T1000 (cell line): ENCODE measurements at regions not wholly inside any gene's neighbourhood (a gene's known extent, or its start where the extent isn't known, plus 50 kb on each side); places are given as distances from the start of the nearest gene placed in this dataset.
"Not testable (repeated sequence)": the region's sequence is repeated elsewhere in the genome, so short reads cannot be mapped to it uniquely, and the experiment has no call there.

Source experiments
- DNase-seq: peaks from one replicate; lab custom pipeline; 2025; ENCODE audit warnings: mixed read lengths; lab: John Stamatoyannopoulos, UW

DNA sequence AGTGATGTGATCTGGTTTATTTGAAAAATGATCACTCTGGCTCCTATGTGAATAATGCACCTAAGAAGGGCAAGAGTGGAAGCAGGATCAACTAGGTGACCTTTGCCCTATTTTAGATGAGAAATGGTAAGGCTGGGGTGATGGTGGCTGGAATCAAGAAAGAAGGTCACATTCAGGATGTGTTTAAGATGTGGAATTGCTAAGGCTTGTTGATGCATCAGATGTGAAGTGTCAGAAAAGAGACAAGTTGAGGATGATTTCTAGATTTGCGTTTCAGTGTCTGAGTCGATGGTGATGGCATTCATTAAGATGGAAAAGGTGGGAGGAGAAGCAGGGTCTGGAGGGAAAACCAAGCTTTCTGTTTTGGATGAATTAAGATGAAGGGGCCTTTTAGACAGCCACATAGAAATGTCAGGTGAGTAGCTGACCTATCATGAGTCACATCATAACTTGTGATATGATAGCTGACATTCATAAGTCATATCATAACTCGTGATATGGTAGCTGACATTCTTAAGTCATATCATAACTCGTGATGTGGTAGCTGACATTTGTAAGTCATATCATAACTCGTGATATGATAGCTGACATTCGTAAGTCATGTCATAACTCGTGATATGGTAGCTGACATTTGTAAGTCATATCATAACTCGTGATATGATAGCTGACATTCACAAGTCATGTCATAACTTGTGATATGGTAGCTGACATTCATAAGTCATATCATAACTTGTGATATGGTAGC is 101.2 kb upstream of the SEC11C start:
- no peak for DNase-seq

DNA sequence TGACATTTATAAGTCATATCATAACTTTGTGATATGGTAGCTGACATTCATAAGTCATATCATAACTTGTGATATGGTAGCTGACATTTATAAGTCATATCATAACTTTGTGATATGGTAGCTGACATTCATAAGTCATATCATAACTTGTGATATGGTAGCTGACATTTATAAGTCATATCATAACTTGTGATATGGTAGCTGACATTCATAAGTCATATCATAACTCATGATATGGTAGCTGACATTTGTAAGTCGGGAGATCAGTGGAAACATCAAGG is 100.7 kb upstream of the SEC11C start:
- not testable (repeated sequence) for DNase-seq

DNA sequence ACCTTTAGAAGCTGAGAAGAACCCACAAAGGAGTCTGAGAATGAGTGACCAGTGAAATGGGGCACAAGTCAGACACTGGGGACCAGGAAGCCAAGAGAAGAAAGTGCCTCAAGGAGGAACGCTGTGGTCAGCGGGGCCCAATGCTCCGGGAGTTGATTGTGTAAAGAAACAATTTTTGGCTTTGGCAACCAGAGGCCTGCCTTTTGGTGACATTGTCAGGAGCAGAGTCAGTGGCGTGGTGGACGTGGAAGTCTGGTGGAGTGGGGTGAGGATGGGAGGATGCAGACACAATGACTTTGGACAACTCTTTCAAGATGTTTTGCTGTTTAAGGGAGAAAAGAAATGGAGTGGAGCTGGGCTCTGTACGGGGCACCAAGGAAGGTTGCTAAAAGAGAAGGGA is 100.2 kb upstream of the SEC11C start:
- DNase-seq: no peak

DNA sequence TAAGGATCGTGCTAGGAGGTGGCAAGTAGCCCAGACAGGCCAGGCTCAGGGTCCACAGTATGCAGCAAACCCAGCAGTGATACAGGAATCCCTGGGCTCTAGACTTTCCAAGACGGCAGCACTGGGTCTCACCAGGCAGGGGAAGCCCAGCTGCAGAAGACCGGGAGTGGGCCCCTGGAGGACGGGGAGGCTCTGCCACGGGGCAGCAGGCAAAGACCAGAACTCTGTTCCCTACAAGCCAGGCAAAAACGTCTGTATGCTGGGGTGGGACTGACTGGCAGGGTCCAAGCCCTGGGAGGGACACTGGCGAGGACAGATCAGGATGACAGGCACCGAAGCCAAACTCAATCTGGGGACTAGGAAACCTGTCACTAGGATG is 98.9 kb upstream of the SEC11C start:
- no peak for DNase-seq

DNA sequence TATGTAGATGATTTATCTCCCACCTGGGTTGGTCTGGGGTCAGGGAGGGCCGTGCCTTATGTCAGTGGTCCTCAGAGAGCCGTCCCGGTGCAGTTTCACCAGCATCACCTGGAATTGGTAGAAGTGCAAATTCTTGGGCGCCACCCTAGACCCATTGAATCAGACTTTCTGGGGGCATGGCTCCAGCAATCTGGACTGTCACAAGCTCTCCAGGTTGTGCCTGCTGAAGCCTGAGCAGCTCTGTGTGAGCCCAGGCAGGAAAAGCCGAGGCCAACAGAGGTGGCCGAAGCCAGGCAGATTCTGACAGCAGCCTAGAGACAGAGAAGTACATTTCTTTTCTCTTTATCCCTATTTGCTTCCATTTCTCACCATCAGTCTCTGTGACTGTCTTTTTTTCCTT is 98.4 kb upstream of the SEC11C start:
- no peak for DNase-seq

DNA sequence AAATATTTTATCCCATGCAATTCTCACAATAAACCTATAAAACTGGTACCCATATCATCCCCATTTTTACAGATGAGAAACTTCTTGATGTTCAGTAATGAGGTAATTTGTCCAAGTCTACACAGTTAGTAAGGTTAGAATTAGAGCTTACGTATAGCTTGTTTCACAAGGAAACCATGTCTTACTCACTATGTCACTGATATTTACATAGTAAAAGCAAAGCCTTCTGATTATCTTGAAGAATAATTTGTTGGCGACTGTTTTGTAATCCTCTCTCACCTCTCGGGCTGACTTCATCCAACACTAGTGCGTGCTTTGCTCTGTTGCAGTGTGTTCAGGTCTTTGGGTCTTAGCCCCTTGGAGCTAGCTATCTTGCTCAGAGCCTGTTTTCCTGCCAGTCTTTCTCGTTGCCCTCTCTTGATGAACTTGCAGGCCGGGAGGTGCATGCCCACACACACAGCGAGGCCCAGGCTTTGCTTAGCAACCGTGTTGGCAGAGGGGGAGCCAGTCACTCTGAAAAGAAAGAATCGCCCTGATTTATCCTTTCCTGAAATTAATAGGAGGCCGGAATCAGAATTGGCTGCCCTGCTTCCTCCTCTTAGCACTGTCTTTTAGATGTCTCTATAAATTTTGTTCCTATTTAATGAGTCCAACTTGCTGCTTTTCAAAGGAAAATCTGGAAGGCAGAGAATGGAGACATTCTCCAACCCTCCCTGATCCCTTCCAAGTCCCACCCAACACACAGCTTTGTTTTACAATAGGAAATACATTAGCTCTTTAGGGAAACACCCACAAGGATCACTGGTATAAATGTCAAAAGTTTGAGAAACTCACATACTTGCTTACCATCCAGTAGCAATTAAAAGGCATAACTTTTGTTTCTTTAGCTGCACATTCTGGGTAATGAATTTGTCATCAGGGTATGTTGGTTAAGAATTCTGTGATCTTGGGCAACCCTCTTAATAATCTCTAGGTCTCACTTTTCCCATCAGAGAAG is 97.6 kb upstream of the SEC11C start:
- DNase-seq: no peak

DNA sequence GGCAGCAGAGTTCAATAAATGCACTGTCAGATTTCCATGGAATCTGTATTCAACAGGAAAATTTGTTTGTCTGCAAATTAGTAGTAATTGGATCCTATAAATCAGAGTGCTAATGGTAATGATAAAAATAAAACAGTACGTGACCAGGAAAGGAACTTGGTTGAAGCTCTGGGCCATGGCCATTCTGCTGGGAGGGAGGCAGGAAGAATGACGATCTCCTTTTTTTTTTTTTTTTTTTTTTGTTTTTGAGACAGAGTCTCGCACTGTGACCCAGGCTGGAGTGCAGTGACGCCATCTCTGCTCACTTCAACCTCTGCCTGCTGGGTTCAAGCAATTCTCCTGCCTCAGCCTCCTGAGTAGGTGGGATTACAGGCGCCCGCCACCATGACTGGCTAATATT is 94.8 kb upstream of the SEC11C start:
- DNase-seq: no peak

DNA sequence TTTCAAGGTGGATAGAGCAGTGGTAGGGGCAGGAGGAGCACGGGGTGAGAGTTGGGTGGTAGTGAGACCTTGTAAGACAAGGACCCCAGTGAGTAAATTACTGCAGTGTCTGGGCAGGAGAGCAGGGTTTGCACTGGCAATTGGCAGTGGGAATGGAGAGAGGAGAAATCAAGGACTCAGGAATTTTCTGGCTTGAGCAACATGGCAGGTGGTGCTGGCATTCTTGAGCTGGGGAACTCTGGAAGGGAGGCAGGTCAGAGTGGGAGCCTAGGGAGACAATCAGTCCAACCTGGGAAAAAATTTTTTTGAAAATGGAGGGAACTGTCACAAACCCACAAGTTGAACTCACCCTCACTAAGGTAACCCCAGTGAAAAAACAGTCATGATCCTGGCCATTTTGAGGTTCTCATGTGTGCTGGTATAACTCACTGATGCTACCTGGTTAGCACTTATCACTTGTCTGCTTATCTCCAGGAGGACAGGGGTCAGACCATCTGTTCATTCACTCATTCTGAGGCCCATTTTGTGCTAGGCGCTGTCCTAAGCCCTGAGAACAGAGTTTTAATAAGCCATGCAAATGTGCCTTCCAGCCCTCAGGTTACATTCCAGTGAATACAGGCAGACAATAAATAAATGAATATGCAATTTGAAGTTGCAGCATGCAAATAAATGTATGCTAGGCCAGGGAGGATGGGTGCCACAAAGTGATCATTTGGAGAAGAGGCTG is 92.2 kb upstream of the SEC11C start:
- DNase-seq: no peak

DNA sequence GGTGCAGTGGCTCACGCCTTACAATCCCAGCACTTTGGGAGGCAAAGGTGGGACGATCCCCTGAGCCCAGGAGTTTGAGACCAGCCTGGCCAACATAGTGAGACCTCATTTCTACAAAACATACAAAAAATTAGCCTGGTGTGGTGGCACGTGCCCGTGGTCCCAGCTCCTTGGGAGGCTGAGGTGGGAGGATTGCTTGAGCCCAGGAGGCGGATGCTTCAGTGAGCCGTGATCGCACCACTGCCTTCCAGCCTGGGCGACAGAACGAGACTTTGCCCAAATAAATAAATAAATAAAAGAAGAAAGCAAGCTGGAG is 91.7 kb upstream of the SEC11C start:
- no peak for DNase-seq

DNA sequence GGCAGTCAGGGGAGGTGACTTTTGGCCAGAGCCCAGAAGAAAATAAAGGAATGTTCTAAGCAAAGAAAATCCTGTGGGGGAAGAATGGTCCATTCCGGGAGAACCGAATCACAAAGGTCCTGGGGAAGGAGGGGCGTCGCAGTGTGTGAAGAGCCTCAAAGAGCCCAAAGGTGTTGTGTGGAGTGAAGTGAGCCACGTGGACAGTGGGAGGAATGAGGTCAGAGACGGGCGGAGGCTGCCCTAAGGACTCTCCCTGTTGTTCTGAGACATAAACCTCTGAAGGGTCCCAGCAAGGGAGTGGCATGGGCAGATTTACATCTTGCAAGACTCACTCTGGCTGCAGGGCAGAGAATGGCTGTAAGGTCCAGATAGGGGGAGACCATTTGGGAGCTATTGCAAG is 91.3 kb upstream of the SEC11C start:
- no peak for DNase-seq

DNA sequence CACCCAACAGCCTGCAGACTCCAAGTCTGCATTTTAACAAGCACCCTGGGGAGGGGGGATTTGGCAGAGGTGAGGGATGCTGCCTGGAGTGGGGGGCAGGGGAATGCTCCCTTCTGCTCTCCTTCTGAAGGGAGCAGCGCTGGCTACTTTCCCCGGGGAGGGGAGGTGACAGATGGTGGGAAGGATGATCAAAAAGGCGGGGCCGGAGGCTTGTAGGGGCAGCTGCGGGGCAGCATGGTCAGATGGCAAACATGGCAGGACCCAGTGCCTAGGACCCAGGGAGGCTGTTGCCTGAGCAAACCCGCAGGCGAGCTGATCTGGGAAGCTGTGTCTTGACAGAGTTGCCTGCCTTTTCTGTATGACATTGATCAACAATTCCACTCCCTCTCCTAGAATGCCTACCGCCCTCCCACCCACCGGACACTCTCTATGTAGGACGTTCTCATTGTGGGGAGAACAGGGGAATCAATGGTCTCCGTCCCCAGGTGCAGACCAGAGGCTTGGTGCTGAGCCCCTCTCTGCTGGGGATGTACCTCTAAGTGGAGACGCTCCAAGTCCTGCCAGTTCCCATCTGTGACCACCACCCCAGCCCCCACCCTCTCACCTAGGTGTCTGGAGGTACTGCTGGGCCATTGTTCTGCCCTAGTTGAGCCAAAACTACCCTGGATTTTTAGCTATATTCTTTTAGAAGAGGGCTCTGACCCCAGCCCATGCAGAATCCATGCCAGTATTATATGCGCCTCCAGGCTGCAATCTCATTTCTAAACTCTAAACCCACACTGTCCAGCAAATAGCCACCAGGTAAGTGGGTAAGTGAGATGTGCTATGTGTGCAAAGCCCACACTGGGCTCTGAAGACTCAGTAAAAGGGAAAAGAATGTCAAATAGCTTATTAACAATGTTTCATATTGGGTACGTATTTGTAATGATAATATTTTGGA is 89.7 kb upstream of the SEC11C start:
- DNase-seq: no peak

DNA sequence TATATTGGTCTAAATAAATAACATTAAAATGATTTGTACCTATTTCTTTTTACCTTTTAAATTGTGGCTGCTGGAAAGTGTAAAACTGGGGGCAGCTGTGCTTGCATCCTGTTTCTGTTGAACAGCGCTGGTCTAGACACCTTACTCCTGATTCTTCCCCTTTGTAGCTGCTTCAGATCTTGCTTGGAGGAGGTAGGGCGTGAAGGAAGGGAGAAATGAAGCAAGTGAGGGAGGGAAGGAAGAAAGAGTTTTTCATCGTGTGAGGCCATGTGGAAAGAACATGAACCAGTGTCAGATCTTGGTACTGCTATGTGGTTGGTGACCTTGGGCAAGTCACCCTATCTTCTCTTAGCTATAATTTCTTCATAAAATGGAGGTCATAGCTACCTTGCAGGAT is 89.0 kb upstream of the SEC11C start:
- DNase-seq: no peak

DNA sequence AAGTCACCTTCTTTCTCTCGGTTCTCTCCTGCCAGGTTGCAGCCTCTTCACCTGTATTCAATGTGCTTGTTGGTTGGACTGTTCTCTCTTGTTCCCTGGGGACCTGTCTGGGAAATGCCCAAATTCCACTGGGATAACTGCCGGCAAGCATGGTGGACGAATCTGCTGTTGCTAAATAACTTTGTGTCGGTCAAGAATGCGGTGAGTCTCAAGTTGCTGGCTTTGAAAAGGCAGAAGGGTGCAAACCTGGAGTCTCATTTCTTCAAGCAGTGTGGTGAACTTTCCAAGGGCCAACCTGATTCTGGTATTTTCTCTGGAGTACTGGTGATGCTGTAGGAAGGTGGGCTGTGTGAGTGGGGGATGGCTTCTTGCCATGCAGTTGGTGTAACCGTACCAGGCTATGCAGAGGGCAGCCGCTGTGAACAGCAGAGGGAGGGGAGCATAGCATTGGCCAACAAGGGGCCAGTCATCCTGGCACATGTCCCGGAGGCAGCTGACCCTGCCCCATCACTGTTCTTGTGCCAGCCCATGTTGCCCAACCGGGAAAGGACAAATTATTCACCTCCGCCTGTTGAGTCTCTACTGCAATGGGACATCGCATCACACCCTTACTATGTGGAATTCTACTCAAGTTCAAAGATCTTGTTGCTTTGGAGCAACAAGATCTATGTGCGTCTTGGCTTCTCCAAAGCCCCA is 88.1 kb upstream of the SEC11C start:
- no peak for DNase-seq

DNA sequence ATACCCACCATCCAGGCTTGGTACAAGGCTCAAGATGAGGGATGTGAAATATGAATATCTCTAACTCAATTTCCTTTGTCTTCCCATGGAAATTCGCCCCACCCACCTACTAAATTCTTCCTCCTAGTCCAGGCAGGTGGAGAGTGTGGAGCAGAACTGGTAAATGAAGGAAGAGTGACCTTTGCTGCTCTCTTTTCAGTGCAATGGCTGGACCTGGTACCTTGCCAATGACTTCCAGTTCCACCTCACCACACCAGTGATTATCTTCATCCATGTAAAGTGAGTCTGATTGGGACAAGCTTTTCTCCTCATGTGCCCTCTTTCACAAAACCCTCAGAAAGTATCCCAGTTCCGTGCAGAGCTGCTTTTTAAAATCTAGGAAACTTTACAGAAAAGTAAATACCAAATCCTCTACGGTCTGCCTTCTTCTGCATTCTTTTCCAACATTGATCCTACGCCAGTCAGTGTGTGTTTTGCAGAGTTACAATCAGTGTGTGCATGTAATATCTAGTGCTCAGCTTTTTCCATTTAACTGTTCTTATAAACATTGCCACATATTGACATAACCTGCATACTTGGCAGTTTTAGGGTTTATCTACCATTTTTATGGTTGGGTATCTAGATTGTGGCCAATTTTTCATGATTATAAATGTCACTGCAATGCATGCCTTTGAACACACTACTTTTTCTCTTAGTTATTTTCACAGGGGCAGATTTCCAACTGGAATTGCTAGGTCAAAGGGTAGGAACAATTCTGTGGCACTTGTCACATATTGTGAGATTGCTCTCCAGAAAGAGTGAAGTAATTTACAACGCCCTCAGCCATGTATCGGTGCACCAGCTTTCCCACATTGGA is 86.5 kb upstream of the SEC11C start:
- no peak for DNase-seq

DNA sequence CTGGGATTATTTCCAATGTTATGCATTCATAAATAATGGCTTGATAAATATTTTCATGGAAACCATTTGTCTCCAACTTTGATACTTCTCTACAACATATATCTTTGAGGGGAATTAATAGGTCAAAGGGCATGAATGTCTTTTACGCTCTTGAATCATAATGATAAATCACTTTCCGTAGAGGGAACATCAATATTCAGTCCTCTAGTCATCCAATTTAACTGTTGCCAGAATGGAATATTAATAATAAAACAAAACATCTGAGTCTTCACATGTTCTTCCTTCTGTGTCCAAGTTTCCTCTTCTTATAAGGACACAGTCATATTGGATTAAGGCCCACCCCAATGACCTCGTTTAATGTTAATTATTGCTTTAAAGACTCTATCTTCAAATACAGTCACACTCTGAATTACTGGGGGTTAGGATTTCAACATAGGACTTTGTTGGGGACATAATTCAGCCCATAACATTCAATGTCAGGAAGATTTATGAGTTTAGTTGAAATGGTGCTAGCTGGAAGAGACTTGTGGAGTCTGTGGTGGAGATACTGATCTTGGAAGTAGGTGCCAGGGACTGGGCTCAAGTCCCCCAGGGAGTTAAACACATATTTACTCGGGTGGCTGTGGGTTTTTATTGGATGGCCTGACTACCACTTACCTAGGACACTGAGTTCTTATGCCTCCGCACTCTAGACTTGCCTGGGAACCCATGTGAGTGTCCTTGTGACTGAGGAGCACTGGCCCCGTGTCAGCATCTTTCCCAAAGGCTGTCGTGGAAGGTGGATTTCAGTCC is 85.0 kb upstream of the SEC11C start:
- DNase-seq: no peak

DNA sequence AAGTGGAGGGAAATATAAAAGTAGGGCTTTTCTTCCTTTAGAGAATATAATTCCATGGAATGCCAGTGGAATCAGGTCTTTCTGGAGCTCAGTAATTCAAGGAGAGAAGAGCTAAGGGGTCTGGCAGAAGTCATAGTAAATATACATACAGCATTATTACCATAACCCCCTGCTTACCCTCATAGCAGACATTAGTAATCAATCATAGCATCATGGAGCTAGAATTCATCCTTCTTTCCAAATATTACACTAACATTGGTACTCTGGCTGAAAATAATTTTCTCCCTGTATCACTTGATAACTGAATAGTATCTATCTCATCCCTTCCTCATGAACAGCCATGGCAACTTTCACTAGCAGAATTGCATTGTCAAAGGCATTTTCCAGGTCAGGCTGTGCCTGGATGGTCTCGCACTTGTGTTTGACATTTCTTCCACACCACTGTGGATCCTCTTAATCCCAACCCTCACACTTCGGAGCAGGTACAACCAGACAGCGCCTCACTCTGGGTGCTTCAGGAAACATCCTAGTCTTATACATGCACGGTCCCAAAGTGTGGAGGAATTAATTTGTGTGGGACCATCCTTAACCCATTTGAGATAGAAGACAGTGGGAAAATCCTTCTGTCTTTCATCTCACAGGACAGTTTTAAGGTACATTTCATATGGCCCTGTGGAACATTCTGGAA is 84.2 kb upstream of the SEC11C start:
- no peak for DNase-seq

DNA sequence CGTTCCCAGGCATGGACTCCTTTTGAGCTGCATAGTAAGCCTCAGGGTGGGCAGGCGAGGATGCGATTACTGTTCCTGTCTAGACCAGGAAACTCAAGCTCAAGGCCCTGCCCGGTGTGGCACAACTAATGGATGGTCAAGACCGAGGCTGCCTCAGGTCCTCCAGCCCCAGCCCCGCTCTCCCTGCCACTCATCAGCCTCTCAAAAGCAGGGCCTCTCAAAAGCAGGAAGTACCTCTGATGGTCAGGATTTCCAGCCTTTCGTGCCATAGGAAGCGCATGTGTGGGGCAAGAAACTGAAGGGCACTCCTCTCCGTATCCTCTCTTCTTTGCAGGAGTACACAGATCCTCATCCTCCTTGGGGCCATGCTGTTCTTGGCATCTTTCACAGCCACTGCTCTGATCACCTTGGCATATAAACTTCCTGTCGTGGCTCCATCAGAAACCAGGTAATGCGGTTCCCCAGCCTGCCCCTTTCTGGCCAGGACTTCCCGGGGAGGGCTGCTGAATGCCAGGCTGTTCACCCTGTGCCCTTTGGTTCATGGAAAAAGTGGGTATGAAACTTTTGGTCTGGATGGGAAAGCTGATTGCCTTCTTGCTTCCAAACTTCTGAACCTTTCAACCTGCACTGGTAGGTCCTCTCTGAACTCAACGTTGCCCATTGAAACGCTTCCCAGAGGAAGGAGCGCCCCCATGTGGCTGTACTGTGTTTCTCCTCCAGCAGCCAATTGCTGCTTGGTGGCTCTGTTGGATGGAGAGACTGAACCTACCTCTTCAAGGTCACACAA is 82.8 kb upstream of the SEC11C start:
- no peak for DNase-seq

DNA sequence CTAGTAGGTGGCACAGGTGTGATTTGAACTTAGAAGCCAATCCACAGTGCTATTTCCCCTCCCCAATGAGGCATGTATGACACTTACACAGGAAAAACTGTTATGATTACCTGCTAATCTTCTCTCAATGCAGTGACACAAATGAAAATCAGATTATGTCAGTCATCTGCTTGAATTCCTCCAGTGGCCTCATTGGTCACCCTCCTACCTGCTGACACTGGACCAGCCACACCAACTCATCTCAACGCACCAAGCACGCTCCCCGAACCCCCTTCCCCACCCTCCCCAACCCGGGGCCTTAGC is 82.2 kb upstream of the SEC11C start:
- no peak for DNase-seq
